GM21786 (cell line): ENCODE measurements at regions not wholly inside any gene's neighbourhood (a gene's known extent, or its start where the extent isn't known, plus 50 kb on each side); places are given as distances from the start of the nearest gene placed in this dataset.
"Not testable (repeated sequence)": the region's sequence is repeated elsewhere in the genome, so short reads cannot be mapped to it uniquely, and the experiment has no call there.

Source experiments
- ATAC-seq: cut with Tn5 transposase; IDR thresholded peaks from one replicate; pipeline ENCODE4 v1.9.1; 2021; ENCODE audit not compliant: unreplicated experiment

DNA sequence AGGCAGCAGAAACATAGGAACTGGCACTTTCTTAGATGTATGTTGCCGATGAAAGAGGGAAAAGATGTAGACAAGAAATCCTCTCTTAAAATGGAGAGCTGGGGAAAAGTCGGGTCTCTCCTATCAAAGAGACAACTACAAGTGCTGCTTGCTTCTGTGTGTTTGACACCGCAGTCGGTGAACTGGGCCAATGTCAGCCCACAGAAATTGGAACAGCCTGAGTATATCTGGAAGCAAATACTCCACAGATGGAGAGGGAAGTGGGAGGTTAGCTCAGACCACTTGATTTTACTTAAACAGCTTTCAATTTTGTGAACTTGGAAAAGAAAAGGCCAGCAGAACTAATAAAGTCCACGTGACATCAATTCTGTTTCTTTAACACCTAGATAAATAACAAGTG, 230.9 kb upstream of the FAT1 start:
- ATAC-seq = no peak

- ATAC-seq = no peak
Measured at GRCh38 chr4:186954956-186955355, 231.3 kb upstream of the FAT1 start.

GRCh38 chr4:186957952-186958555, 234.4 kb upstream of the FAT1 start:
- no peak for ATAC-seq

- no peak for ATAC-seq
Measured at GRCh38 chr4:186958726-186959350, 235.2 kb upstream of the FAT1 start.

DNA sequence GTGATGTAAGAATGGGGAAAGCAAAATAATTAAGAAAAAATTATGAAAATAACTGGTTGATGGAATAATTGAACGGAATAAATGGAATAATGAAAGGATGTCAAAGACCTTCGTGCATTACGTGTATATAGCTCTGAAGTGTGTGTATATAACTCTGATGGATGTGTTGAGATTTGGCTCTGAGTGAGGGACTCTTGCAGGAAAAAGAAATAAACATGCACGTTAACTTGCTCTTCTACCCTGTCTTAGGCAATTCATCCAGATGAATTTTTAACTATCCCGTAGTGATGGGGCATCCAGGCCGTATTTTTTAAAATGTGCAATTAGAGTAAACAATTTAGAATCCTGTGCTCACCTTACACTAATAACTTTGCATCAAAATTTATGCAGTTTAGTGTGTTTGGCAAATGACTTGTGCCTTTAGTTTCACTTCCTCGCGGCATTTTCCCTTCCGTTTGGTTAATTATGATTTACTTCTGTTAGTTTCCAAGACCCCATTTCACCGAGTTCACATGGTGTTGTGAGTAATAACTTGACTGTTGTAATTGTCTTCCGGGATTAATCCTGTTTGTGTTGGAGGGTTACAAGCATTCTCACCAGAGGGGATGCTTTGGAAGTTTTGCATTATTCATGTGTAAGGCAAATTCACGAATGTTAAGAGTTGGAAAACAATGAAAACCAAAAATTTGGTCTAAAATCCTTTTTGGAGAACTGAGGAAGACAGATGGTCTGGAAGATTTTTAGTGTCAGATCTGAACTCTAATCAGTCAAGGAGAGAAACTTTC, 256.5 kb upstream of the FAT1 start:
- no peak for ATAC-seq

DNA sequence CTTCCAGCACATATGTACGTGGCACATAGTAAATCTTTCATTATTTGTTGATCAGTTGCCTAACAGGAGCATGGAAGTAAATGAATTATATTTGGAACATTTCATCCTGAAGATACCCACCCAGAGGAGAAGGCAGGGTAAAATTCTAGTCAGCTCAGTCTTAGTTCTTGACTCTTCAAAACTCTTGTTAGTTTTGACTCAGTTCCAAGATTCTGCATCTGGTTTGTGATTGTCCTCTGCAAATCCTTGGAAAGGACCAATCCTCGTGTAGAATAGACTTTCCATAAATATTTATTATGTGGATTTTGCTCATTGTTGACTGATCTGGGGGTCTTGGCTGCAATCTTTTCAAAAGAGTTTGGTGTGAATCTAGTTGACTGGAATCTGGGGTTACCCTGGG, 257.5 kb upstream of the FAT1 start:
- no peak for ATAC-seq

- no peak for ATAC-seq
Measured at GRCh38 chr4:186982160-186982559, 258.5 kb upstream of the FAT1 start.

- no peak for ATAC-seq
Measured at GRCh38 chr4:186984105-186984644, 260.5 kb upstream of the FAT1 start.

DNA sequence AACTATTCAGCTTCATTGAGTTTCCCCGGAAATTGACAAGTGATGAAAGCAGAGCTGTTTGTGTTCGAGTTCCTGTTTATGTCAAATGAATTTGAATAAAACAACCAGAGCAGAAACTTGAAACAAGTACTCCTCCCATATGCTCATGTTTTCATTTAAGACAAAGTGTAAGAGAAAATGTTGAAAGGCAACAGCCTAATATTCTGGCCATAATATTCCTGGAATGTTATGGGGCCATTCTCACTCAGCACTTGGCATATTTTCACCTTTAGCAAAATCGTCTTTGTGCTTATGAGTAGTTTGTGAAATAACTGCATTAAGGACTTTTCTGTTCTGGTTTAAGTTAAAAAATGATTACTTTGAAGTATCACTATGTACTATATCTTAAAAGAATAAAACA, 276.0 kb upstream of the FAT1 start:
- no peak for ATAC-seq

GRCh38 chr4:187000281-187000680, 276.6 kb upstream of the FAT1 start:
- no peak for ATAC-seq

GRCh38 chr4:187002133-187002532, 278.5 kb upstream of the FAT1 start:
- not testable (repeated sequence) for ATAC-seq

GRCh38 chr4:187004628-187005027, 281.0 kb upstream of the FAT1 start:
- ATAC-seq = no peak

DNA sequence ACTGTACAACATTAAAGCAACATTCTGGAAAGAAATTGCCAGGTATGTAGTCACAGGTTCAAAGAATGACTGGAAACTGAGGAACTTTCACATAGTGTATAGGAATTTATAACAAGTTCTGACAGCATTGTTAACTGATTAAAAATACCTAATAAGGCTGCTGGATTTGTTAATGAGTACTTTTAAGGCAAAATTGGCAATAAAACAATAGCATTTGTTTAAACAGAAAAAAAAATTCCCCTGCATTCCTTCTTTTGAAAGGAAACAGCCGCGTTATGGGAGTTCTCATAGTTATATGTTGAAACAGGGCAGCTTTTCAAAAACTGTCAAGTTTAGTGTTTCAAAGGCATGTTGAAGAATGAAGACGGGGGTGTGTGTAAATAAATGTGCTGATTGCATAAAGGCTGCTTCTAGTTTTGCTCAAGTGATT, 282.5 kb upstream of the FAT1 start:
- no peak for ATAC-seq

DNA sequence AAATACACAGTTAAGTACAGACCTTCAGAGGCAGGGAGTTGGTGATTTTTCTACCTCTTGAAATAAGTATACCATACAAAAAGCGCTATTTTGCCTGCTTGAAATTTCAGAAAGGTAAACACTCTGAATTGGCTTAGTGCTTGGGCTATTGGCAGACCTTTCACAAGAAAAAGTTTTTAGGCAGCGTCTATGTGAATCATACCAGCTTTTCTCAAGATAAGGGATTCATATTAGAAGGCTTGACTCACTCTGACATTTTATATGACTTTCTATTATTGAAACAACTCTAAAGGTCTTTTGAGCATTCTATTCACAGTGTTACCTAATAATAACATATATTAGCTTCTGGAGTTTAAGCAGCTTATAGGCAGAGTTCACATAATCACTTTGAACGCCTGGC, 286.4 kb upstream of the FAT1 start:
- no peak for ATAC-seq

GRCh38 chr4:187016101-187016500, 292.4 kb upstream of the FAT1 start:
- ATAC-seq = no peak

- ATAC-seq = no peak
Measured at GRCh38 chr4:187017147-187017546, 293.5 kb upstream of the FAT1 start.

DNA sequence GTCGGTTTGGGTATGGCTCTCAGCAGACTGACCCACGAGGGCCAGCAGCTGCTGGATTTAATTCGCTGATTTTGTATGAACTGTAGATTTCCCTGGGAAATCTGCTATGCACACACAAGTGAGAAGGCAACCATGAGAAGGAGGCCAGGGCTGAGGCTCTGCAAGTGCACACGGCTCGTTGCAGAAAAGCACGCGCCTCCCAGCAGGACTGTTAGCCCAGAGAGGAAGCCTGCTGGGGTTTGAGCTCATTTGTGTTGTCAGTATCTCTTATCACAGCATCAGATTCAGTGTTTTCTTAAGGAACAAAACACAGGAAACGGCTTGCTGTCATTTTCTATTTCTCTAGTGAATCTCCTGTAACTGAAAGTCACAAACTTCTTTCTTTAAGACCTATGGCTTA, 296.2 kb upstream of the FAT1 start:
- ATAC-seq = no peak

- no peak for ATAC-seq
Measured at GRCh38 chr4:187020676-187021075, 297.0 kb upstream of the FAT1 start.

DNA sequence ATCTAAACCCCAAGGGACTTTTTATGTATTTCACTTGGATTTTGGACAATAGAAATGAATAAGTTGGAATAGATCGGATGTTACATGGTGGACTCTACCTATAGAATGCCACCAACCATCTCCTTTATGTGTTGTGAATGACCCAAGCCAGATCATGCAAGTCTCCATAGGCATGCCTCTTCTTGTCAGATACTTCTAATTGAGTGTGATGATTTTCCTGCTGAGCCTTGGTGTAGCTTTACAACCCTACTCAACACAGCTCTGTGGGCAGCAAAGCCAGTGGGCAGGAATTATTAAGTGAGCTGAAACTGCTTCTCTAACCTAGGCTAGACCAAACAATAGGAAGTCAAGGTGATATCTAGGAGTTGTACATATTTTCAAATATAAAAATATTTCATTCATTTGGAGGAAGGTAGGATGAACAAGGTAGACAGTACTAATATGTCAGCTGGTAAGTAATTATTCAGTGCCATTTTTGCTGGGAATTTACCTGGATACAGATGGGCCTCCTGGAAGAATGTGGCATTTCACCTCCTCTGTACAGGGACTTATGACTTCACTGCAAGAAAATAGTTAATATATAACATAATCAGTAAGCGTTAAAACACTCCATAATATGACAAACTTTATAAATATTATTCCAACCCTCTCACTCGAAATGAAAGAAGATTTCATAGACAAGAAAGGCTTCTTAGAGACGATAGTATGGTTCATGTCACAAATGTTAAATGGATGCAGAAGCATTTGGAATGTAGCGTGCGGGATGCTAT, 298.0 kb upstream of the FAT1 start:
- no peak for ATAC-seq

DNA sequence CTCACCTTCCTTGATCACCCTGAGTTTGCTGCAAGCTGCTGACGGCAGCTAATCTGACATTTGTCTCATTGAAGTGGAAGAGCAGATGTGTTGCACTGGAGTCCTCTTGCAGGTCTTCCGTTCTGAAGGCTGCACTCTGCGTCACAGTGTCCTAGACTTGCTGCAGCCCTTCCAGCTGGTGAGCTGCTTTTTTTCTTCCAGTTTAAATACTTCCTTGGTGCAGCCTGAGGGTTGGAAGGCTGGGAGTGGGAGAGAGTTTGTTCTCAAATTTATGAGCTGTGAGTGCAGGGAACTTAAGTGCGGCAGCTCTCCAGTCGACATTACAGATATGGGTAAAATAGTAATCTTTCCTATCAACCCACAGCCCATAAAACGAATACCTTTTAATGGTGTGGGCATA, 303.6 kb upstream of the FAT1 start:
- no peak for ATAC-seq

DNA sequence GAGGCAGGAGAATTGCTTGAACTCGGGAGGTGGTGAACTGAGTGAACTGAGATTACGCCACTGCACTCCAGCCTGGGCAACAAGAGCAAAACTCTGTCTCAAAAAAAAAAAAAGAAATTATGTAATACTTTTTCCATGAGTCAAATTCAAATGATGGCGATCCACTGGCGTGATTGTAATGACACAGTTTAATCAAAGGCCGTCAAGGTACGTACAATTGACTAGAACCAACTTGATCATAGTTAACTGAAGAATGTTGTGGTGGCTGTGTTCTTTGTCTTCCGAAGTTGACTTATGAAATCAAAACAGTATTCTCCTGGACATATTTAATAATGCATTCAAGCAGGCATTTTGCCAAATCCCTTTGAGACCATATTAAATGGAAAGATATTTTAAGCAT, 318.6 kb upstream of the FAT1 start:
- ATAC-seq = no peak
